AG04450 (cell line): ENCODE measurements at regions not wholly inside any gene's neighbourhood (a gene's known extent, or its start where the extent isn't known, plus 50 kb on each side); places are given as distances from the start of the nearest gene placed in this dataset.

Experiments
- CTCF ChIA-PET: fragments of 300-600, 350-600 bp; formaldehyde crosslinking; extraction: SDS; loops from one replicate; lab custom pipeline; 2022; ENCODE audit warnings: antibody characterized with exemption, inconsistent platforms; lab: Charles Lee
- POLR2A ChIA-PET: fragments of 350-600 bp; formaldehyde crosslinking; extraction: SDS; loops from one replicate; lab custom pipeline; 2021; ENCODE audit warnings: antibody characterized with exemption, inconsistent platforms; lab: Yijun Ruan, JAX
- DNase-seq: peaks from one replicate; pipeline ENCODE4 v3.0.0-alpha.2; 2011; ENCODE audit warnings: low read depth, low spot score
- H3K27ac ChIP-seq: one replicate; pipeline ENCODE4 v1.5.1; 2012; ENCODE audit warnings: low read depth, low read length, control low read depth
- H3K27me3 ChIP-seq: one replicate; pipeline ENCODE4 v1.6.0; 2012; ENCODE audit warnings: low read length; ENCODE audit not compliant: control insufficient read depth, insufficient read depth
- H3K4me3 ChIP-seq: 2 replicates; pipeline ENCODE4 v1.5.1; 2011; ENCODE audit warnings: mild to moderate bottlenecking, low read depth, low read length, control low read depth
- H3K9me3 ChIP-seq: 2 replicates; pipeline ENCODE4 v1.5.1; 2012; ENCODE audit warnings: low read length; ENCODE audit not compliant: control insufficient read depth, insufficient read depth
- TF ChIP-seq, protein P1 (sequence below): IDR thresholded peaks from 2 replicates; pipeline ENCODE4 v1.5.1; 2011; ENCODE audit warnings: low read depth, low read length, control low read depth, inconsistent platforms

DNA sequence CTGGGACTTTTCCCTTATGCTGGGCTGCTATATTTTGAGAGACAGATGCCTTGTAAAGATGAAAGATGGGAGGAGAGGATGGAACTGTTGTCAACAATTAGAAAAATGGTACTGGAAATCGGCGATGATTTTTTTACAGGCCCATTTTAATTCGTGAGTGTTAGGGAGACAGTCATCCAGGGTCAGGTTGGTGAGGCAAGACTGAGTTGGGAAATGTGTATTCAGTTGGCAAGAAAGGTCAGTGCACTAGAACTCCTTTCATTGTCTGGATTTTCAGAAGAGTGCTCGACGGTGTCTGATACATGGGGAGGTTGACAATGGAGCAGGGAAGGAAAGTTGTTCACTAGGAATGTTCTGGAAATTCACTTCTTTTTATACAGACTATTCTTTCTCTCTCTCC, 394.4 kb downstream of the QKI start:
- ChIA-PET POLR2A (no interaction called here), CTCF (interaction anchor here (1.2 kb wide), 1 partner anchor 24 kb away, joined by 3 read pairs; no protein-coding TSS in a partner anchor)
- TF ChIP-seq, protein P1, sequence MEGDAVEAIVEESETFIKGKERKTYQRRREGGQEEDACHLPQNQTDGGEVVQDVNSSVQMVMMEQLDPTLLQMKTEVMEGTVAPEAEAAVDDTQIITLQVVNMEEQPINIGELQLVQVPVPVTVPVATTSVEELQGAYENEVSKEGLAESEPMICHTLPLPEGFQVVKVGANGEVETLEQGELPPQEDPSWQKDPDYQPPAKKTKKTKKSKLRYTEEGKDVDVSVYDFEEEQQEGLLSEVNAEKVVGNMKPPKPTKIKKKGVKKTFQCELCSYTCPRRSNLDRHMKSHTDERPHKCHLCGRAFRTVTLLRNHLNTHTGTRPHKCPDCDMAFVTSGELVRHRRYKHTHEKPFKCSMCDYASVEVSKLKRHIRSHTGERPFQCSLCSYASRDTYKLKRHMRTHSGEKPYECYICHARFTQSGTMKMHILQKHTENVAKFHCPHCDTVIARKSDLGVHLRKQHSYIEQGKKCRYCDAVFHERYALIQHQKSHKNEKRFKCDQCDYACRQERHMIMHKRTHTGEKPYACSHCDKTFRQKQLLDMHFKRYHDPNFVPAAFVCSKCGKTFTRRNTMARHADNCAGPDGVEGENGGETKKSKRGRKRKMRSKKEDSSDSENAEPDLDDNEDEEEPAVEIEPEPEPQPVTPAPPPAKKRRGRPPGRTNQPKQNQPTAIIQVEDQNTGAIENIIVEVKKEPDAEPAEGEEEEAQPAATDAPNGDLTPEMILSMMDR = no peak

DNA sequence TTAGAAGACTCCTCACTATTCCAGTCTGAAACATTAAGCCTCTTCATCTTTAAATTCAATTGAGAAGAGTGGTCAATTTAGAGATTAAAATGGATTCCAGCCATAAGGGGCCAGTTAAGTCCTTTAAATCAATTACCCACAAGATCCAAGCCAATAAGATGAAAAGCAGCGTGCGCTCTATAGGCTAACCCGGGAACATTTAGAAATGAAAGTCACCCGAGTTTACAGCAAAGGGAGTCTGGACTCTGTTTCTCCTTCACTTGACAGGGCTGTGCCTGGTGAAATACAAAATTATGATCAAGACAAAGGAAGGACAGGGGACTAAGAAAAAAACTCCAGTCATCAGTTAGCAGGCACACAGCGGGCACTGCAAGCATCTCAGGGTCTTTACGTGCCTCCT, 393.7 kb downstream of the QKI start:
- DNase-seq = no peak
- Histone ChIP-seq H3K27ac (no peak overlapping the region), H3K27me3 (no peaks in the 10 kb centered on the region), H3K9me3 (peaks cover 5% of the 10 kb centered on the region; the same call in 1 of the 2 replicates), H3K4me3 (no peak overlapping the region)
- CTCF ChIA-PET = no interaction called here
- POLR2A ChIA-PET = no interaction called here
- TF ChIP-seq, protein P1 = no peak

More for the DNA sequence above, 394.4 kb downstream of the QKI start:
- H3K9me3 ChIP-seq = peaks cover 5% of the 10 kb centered on the region; the same call in 1 of the 2 replicates
- no peak for DNase-seq
- H3K27ac ChIP-seq = no peak overlapping the region
- H3K27me3 ChIP-seq = no peaks in the 10 kb centered on the region
- H3K4me3 ChIP-seq = no peak overlapping the region

DNA sequence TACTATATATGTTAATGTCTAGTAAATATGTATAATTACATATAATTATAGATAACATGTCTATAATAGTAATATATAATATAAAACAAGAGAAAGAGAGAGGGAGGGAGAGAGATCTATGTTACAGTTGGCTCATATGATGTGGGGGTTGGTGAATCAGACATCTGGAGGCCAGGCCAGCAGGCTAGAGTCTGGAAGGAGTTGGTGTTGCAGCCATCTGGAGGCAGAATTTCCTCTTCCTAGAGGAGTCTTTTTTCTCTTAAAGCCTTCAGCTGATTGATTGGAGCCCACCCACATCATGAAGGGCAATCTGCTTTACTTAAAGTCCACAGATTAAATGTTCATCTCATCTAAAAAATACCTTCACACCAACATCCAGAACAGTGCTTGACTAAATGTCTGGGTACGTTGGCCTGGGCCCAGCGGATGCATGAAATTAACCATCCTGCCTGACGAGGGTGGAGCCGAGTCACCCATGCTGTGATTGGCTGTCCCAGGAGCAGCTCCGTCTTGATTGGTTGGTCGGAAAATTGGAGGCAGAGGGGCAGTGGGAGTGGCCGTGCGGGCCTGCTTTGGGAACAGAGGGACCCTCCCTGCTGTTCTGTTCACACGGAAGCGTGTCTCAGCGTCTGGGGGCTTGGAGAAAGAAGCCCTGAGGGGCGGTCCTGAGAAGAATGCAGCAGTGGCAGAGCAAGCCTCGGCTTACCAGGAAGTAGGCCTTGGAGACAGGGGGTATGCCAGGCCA, 392.4 kb downstream of the QKI start:
- CTCF ChIA-PET = no interaction called here
- Histone ChIP-seq H3K4me3 (no peak overlapping the region), H3K9me3 (peaks cover 5% of the 10 kb centered on the region; the same call in 1 of the 2 replicates), H3K27ac (no peak overlapping the region), H3K27me3 (no peaks in the 10 kb centered on the region)
- POLR2A ChIA-PET = no interaction called here
- TF ChIP-seq, protein P1 = no peak
- DNase-seq = no peak

DNA sequence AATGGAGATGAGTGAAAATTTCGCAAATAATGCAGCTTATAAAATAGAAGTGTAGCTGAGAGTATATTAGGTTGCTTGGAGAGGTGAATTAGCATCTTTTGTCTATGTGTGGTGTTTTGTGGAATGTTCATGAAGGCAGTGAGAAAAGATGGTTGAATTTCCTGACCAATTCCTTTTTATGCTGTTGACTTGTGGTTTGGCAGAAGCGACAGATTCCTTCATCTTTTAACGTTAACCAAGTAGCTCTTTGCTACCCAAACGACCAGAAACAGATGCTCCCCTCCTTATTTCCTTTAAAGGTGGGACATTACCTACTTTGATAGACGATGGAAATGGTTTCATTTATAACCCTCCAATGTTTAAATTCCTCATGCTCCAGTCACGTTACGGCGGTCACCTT, 390.5 kb downstream of the QKI start:
- H3K4me3 ChIP-seq = no peak overlapping the region
- CTCF ChIA-PET = no interaction called here
- POLR2A ChIA-PET = no interaction called here
- no peak overlapping the region for H3K27ac ChIP-seq
- TF ChIP-seq, protein P1 = no peak
- H3K27me3 ChIP-seq = no peaks in the 10 kb centered on the region
- H3K9me3 ChIP-seq = peaks cover 5% of the 10 kb centered on the region; the same call in 1 of the 2 replicates
- DNase-seq = no peak

DNA sequence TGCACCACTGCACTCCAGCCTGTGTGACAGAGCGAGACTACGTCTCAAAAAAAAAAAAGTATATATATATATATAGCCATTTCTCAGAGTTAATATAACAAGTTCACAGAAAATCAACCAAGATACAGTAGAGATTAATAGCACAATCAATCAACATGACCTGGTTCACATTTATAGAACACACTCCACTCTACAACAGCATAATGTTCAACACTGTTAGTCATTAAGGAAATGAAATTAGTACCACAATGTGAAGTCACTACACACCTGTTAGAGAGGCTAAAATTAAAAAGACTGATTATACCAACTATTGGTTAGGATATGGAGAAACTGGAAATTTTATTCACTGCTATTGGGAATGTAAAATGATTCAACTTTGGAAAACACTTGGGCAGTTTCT, 387.7 kb downstream of the QKI start:
- Histone ChIP-seq H3K27me3 (no peaks in the 10 kb centered on the region), H3K9me3 (peaks cover 3% of the 10 kb centered on the region; the same call in 1 of the 2 replicates), H3K27ac (no peak overlapping the region), H3K4me3 (no peak overlapping the region)
- DNase-seq = no peak
- ChIA-PET POLR2A (no interaction called here), CTCF (no interaction called here)
- TF ChIP-seq, protein P1 = no peak
